ENCODE measurements at regions not wholly inside any gene's neighbourhood (a gene's known extent, or its start where the extent isn't known, plus 50 kb on each side); places are given as distances from the start of the nearest gene placed in this dataset.

- DNase-seq = no peak
- no peaks in the 10 kb centered on the region for H3K36me3 ChIP-seq (ENCODE audit: control insufficient read depth, insufficient read depth, low read length)
- H3K27me3 ChIP-seq (ENCODE audit: control insufficient read depth, insufficient read depth, low read length) = no peaks in the 10 kb centered on the region
- H3K9me3 ChIP-seq (replicated peaks; ENCODE audit: control insufficient read depth, low read depth, low read length) = no peaks in the 10 kb centered on the region
- no peak overlapping the region for H3K27ac ChIP-seq (ENCODE audit: low read length)
- no peak overlapping the region for H3K4me3 ChIP-seq (ENCODE audit: low read length)
- no CpG with 5 or more reads among the region's 1 CpG for WGBS (ENCODE audit: insufficient coverage)
- H3K4me1 ChIP-seq (ENCODE audit: control insufficient read depth, insufficient read depth, low read length) = peaks cover 6% of the 10 kb centered on the region
Observed at GRCh38 chr9:106309925-106310324, 553.0 kb upstream of the ZNF462 start.

- Histone ChIP-seq H3K4me1 (ENCODE audit: control insufficient read depth, insufficient read depth, low read length) (peaks cover 2% of the 10 kb centered on the region), H3K36me3 (ENCODE audit: control insufficient read depth, insufficient read depth, low read length) (no peaks in the 10 kb centered on the region), H3K9me3 (replicated peaks; ENCODE audit: control insufficient read depth, low read depth, low read length) (no peaks in the 10 kb centered on the region), H3K27ac (ENCODE audit: low read length) (no peak overlapping the region), H3K4me3 (ENCODE audit: low read length) (no peak overlapping the region), H3K27me3 (ENCODE audit: control insufficient read depth, insufficient read depth, low read length) (no peaks in the 10 kb centered on the region)
- no peak for DNase-seq
- no CpG with 5 or more reads among the region's 1 CpG for WGBS (ENCODE audit: insufficient coverage)
Observed at GRCh38 chr9:106310782-106311181, 552.2 kb upstream of the ZNF462 start.

GRCh38 chr9:106312906-106313305 is 550.1 kb upstream of the ZNF462 start:
- H3K27ac ChIP-seq (ENCODE audit: low read length) = no peak overlapping the region
- H3K27me3 ChIP-seq (ENCODE audit: control insufficient read depth, insufficient read depth, low read length) = no peaks in the 10 kb centered on the region
- no peak overlapping the region for H3K4me3 ChIP-seq (ENCODE audit: low read length)
- H3K9me3 ChIP-seq (replicated peaks; ENCODE audit: control insufficient read depth, low read depth, low read length) = no peaks in the 10 kb centered on the region
- no peak for DNase-seq
- no peaks in the 10 kb centered on the region for H3K4me1 ChIP-seq (ENCODE audit: control insufficient read depth, insufficient read depth, low read length)
- H3K36me3 ChIP-seq (ENCODE audit: control insufficient read depth, insufficient read depth, low read length) = no peaks in the 10 kb centered on the region
- WGBS (ENCODE audit: insufficient coverage) = no CpG with 5 or more reads among the region's 1 CpG

DNA sequence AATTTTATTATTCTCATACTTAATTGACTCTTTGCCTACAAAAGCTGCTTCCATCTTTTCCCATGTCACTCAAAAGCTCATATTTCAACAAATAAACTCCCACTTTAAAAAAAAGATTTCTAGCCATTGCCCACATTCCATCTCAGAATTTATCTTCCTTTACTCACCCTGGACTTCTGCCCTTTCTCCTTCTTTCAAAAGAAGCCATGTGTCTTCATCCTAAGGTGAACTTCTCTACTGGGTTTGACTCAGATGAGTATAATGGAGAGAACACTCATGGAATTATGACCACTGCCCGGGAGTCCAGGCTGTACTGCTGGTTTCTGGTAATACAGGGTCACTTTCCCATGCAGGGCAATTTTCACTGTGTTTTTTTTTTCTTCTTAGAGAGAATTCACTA is 548.5 kb upstream of the ZNF462 start:
- H3K27me3 ChIP-seq (ENCODE audit: control insufficient read depth, insufficient read depth, low read length) = no peaks in the 10 kb centered on the region
- H3K36me3 ChIP-seq (ENCODE audit: control insufficient read depth, insufficient read depth, low read length) = no peaks in the 10 kb centered on the region
- no peaks in the 10 kb centered on the region for H3K9me3 ChIP-seq (replicated peaks; ENCODE audit: control insufficient read depth, low read depth, low read length)
- H3K4me3 ChIP-seq (ENCODE audit: low read length) = no peak overlapping the region
- no peak for DNase-seq
- no peak overlapping the region for H3K27ac ChIP-seq (ENCODE audit: low read length)
- WGBS (ENCODE audit: insufficient coverage) = no CpG with 5 or more reads among the region's 1 CpG
- no peaks in the 10 kb centered on the region for H3K4me1 ChIP-seq (ENCODE audit: control insufficient read depth, insufficient read depth, low read length)

DNA sequence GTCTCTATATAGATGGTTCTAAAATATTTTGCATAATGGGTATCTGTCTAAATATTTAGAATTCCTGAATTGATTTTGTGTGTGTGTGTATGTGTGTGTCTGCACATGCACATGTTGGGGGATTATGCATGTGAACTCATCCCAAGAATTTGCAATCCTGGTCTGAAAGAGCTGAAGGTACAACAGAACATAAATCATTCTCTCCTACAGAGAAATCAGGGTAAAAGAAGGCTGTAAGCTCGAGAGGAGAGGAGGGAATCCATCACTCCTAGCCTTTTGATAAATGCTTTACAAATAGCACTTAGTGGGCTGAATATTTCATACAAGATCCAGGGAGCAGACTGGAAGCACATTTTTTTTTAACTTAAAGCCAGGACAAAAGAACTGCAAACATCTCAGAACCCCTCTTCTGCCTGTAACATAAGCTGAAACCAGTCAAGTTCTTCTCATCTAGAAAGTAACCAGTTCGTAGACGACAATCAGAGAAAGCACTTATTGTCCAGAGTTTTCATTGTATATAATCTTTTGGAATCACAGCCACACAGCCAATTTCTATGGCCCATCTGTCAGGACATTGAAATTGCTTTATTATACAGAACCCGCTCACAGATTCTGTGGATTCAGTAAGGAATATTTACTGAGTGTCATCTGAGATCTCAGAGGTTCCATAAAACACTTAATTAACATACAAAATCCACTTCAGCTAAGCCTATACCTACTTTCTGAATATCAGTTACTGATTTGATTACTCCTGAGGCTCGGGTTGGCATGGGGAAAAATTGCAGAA is 541.4 kb upstream of the ZNF462 start:
- Histone ChIP-seq H3K27ac (ENCODE audit: low read length) (no peak overlapping the region), H3K27me3 (ENCODE audit: control insufficient read depth, insufficient read depth, low read length) (no peaks in the 10 kb centered on the region), H3K4me3 (ENCODE audit: low read length) (no peak overlapping the region), H3K9me3 (replicated peaks; ENCODE audit: control insufficient read depth, low read depth, low read length) (no peaks in the 10 kb centered on the region), H3K36me3 (ENCODE audit: control insufficient read depth, insufficient read depth, low read length) (no peaks in the 10 kb centered on the region), H3K4me1 (ENCODE audit: control insufficient read depth, insufficient read depth, low read length) (peaks cover 14% of the 10 kb centered on the region)
- DNase-seq = no peak
- WGBS (ENCODE audit: insufficient coverage) = no CpG with 5 or more reads among the region's 5 CpGs

DNA sequence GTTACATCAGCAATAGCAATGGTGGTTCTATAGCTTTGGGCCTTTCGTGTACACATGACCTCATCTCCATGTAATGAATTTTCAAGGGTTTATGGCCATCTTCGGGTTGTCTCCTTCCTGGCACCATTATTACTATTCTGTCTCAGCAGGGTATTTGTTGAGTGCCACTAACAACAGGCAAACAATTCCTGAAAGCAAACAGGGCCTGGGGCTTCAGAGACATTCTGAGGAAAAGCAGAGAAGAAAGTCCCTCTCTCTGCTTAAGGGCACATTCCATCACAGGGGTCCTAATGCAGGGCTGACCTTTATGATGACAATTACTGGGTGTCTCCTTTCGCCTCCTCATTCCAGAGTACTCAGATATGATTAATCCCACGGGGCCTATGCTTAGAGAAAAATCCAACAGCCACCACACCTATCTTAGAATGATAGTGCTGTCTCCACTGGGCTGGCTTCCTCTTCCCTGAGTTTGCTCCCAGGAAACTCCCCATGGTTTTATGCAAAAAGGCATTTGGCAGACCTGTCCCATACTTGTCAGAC is 540.2 kb upstream of the ZNF462 start:
- H3K27me3 ChIP-seq (ENCODE audit: control insufficient read depth, insufficient read depth, low read length) = no peaks in the 10 kb centered on the region
- 50% methylated on average over 2 of the region's 4 CpGs for WGBS (ENCODE audit: insufficient coverage)
- H3K4me1 ChIP-seq (ENCODE audit: control insufficient read depth, insufficient read depth, low read length) = peaks cover 14% of the 10 kb centered on the region
- H3K36me3 ChIP-seq (ENCODE audit: control insufficient read depth, insufficient read depth, low read length) = no peaks in the 10 kb centered on the region
- no peak overlapping the region for H3K4me3 ChIP-seq (ENCODE audit: low read length)
- H3K9me3 ChIP-seq (replicated peaks; ENCODE audit: control insufficient read depth, low read depth, low read length) = no peaks in the 10 kb centered on the region
- no peak overlapping the region for H3K27ac ChIP-seq (ENCODE audit: low read length)
- DNase-seq = no peak

DNA sequence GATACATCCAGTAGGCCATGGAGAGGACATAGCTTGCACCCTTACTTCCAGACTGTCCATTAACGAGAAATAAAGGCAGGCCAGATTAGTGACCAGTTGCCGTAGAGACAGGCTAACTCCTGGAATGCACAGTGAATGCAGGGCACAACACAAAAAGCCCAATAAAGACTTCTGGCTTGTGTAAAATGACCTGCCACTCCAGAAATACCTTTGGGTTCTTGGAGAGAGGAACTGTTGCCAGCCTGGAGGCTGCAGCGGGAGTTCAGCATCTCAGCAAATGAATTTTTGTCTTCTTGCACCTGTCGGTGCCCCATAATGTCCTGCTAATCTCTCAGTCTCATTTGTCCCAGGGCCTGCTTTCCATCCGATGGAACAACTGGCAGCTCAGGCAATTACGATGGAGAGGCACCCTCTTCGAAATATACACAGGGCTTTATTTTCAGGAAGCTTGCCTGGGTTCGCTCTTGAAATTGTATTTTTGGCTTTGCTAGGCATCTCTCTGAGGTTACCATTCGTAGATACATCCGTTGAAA is 538.8 kb upstream of the ZNF462 start:
- no peak overlapping the region for H3K4me3 ChIP-seq (ENCODE audit: low read length)
- peak; percentile 34 for DNase-seq
- H3K9me3 ChIP-seq (replicated peaks; ENCODE audit: control insufficient read depth, low read depth, low read length) = no peaks in the 10 kb centered on the region
- H3K27ac ChIP-seq (ENCODE audit: low read length) = no peak overlapping the region
- peaks cover 14% of the 10 kb centered on the region for H3K4me1 ChIP-seq (ENCODE audit: control insufficient read depth, insufficient read depth, low read length)
- H3K27me3 ChIP-seq (ENCODE audit: control insufficient read depth, insufficient read depth, low read length) = no peaks in the 10 kb centered on the region
- H3K36me3 ChIP-seq (ENCODE audit: control insufficient read depth, insufficient read depth, low read length) = no peaks in the 10 kb centered on the region
- WGBS (ENCODE audit: insufficient coverage) = 81% methylated on average over 7 of the region's 10 CpGs

DNA sequence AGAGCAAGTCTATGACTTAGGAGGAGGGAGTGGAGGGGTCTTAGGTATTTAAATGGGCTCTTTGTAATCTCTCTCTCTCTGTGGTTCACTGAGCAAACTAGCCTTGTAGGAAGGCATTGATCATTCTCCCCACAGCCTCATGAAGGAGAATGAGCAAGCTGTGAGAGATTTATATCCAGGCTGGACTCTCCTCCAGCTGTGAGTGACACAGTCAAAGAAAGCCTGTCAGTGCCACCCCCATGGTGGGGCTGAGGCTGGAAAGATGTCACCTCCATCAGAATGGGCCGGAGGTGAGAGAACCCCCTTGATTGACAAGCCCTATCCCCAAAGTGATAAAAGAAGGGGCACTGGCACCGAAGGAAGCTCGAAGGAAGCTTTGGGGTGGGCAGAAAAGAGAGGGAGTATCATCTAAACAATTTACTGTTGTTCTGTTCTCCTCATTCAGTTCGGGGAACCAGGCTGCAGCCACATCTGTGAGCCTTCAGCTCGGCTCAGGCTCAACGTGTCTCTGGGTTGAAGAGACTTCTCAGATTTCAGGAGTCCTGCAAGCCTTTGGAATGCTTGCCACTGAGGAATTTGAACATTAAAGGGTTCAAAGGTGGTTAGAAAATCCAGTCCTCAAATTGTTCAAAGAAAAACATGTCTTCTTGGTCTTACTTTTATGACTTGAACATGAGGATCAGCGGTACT is 538.2 kb upstream of the ZNF462 start:
- Histone ChIP-seq H3K4me3 (ENCODE audit: low read length) (no peak overlapping the region), H3K36me3 (ENCODE audit: control insufficient read depth, insufficient read depth, low read length) (no peaks in the 10 kb centered on the region), H3K4me1 (ENCODE audit: control insufficient read depth, insufficient read depth, low read length) (peaks cover 14% of the 10 kb centered on the region), H3K27me3 (ENCODE audit: control insufficient read depth, insufficient read depth, low read length) (no peaks in the 10 kb centered on the region), H3K9me3 (replicated peaks; ENCODE audit: control insufficient read depth, low read depth, low read length) (no peaks in the 10 kb centered on the region), H3K27ac (ENCODE audit: low read length) (no peak overlapping the region)
- WGBS (ENCODE audit: insufficient coverage) = 11% methylated on average over 3 of the region's 7 CpGs
- no peak for DNase-seq

DNA sequence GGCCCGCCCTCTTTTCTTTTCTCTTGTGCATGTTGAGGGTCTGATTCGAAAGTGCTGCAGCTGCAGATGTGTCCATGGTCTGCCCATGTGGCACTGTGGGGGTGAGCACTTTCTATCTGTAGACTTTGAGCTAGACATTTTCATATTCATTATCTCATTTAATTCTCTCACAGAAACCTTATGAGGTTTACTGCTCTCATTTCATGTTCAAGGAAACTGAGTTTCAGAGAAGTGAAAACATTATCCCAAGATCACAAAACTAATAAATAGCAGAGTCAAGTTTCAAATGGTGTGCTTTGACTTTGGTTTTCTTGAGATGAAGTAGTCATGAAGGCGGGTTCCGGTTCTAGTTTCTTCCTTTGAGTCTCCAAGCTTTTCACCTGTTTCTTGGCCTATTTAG is 536.5 kb upstream of the ZNF462 start:
- WGBS (ENCODE audit: insufficient coverage) = 100% methylated on average over 2 of the region's 4 CpGs
- H3K36me3 ChIP-seq (ENCODE audit: control insufficient read depth, insufficient read depth, low read length) = no peaks in the 10 kb centered on the region
- peaks cover 14% of the 10 kb centered on the region for H3K4me1 ChIP-seq (ENCODE audit: control insufficient read depth, insufficient read depth, low read length)
- no peak for DNase-seq
- no peaks in the 10 kb centered on the region for H3K27me3 ChIP-seq (ENCODE audit: control insufficient read depth, insufficient read depth, low read length)
- no peak overlapping the region for H3K27ac ChIP-seq (ENCODE audit: low read length)
- no peaks in the 10 kb centered on the region for H3K9me3 ChIP-seq (replicated peaks; ENCODE audit: control insufficient read depth, low read depth, low read length)
- H3K4me3 ChIP-seq (ENCODE audit: low read length) = no peak overlapping the region

DNA sequence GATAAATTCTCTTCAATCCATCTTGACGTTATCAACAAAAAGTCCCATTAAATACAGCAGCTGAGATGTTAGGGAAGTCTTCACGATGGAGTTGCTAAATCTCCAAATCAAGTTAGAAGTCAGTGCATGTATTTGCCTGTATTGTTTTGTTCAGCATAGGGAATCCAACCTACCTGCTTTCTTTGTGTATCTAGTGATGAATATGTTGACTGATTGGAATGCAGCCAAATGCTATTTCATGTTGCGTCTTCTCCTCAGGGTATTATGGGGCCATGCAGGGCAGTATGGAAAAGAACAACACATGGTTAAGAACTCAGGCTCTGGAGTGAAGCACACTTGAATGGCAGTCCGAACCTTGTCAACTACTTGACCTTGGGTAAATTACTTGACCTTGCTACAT is 529.5 kb upstream of the ZNF462 start:
- 64% methylated on average over 1 of the region's 4 CpGs for WGBS (ENCODE audit: insufficient coverage)
- H3K27me3 ChIP-seq (ENCODE audit: control insufficient read depth, insufficient read depth, low read length) = no peaks in the 10 kb centered on the region
- peaks cover 2% of the 10 kb centered on the region for H3K9me3 ChIP-seq (replicated peaks; ENCODE audit: control insufficient read depth, low read depth, low read length)
- no peaks in the 10 kb centered on the region for H3K4me1 ChIP-seq (ENCODE audit: control insufficient read depth, insufficient read depth, low read length)
- H3K27ac ChIP-seq (ENCODE audit: low read length) = no peak overlapping the region
- no peak for DNase-seq
- no peak overlapping the region for H3K4me3 ChIP-seq (ENCODE audit: low read length)
- no peaks in the 10 kb centered on the region for H3K36me3 ChIP-seq (ENCODE audit: control insufficient read depth, insufficient read depth, low read length)

Measured in muscle of leg (tissue), 3 donors.